CD14-positive monocyte (primary cell): ENCODE measurements at regions not wholly inside any gene's neighbourhood (a gene's known extent, or its start where the extent isn't known, plus 50 kb on each side); places are given as distances from the start of the nearest gene placed in this dataset.

ENCODE experiments used
- DNase-seq, 3 donors: peaks; one replicate each; pipeline ENCODE4 v3.0.0-alpha.2; 2011 to 2022
- H2AFZ ChIP-seq: 2 replicates; pipeline ENCODE4 v1.6.0; 2012; ENCODE audit warnings: mild to moderate bottlenecking, low read depth, low read length, inconsistent platforms; ENCODE audit not compliant: insufficient read depth, poor library complexity, severe bottlenecking
- H3K27ac ChIP-seq, 2 donors: 1 replicate in 1 of 2; 2 replicates in 1 of 2; pipeline ENCODE4 v1.5.1; 2012 to 2013; ENCODE audit warnings: low read length in 2 of 2, control low read depth in 1 of 2, inconsistent platforms in 1 of 2, low read depth in 1 of 2, mild to moderate bottlenecking in 1 of 2
- H3K27me3 ChIP-seq, 2 donors: one replicate each; pipeline versions ENCODE4 v1.6.0 to v1.6.1; 2011 to 2013; ENCODE audit warnings: low read length in 2 of 2; ENCODE audit not compliant: control insufficient read depth in 2 of 2, insufficient read depth in 2 of 2
- H3K36me3 ChIP-seq, 2 donors: replicated peaks in 1 of 2; 1 replicate in 1 of 2; 2 replicates in 1 of 2; pipeline versions ENCODE4 v1.5.1 to v1.6.1; 2012 to 2013; ENCODE audit warnings: low read length in 2 of 2, control low read depth in 1 of 2, inconsistent platforms in 1 of 2, mild to moderate bottlenecking in 1 of 2; ENCODE audit not compliant: insufficient read depth in 2 of 2, control insufficient read depth in 1 of 2
- H3K4me1 ChIP-seq, 2 donors: 1 replicate in 1 of 2; 2 replicates in 1 of 2; pipeline versions ENCODE4 v1.5.1 to v1.6.1; 2012 to 2013; ENCODE audit warnings: low read length in 2 of 2, control low read depth in 1 of 2, inconsistent platforms in 1 of 2, mild to moderate bottlenecking in 1 of 2, moderate library complexity in 1 of 2; ENCODE audit not compliant: insufficient read depth in 2 of 2, control insufficient read depth in 1 of 2
- H3K4me2 ChIP-seq: replicated peaks from 2 replicates; pipeline ENCODE3; 2012; ENCODE audit warnings: low read length, moderate library complexity, mild to moderate bottlenecking; ENCODE audit not compliant: poor library complexity, severe bottlenecking; ENCODE audit errors: extremely low read depth
- H3K4me3 ChIP-seq, 3 experiments: fragments of 200-600 bp in 1 of 3; sonication (generic) in 1 of 3; replicated peaks in 1 of 3; 1 replicate in 2 of 3; 2 replicates in 1 of 3; pipeline ENCODE4 v1.5.1; 2011 to 2013; ENCODE audit warnings: low read length in 3 of 3, mild to moderate bottlenecking in 3 of 3, control low read depth in 2 of 3, low read depth in 2 of 3, inconsistent platforms in 1 of 3, moderate library complexity in 1 of 3
- H3K79me2 ChIP-seq: 2 replicates; pipeline ENCODE4 v1.6.0; 2012; ENCODE audit warnings: mild to moderate bottlenecking, control low read depth, inconsistent platforms, low read length, moderate library complexity; ENCODE audit not compliant: insufficient read depth
- H3K9ac ChIP-seq: 2 replicates; pipeline ENCODE4 v1.6.0; 2017; ENCODE audit warnings: low read length, mild to moderate bottlenecking; ENCODE audit not compliant: insufficient read depth, poor library complexity, severe bottlenecking
- H3K9me3 ChIP-seq, 2 donors: replicated peaks in 1 of 2; 1 replicate in 1 of 2; 2 replicates in 1 of 2; pipeline versions ENCODE4 v1.5.1 to v1.6.1; 2012 to 2013; ENCODE audit warnings: low read length in 2 of 2, control low read depth in 1 of 2; ENCODE audit not compliant: control insufficient read depth in 1 of 2, insufficient read depth in 1 of 2
- H4K20me1 ChIP-seq: 2 replicates; pipeline ENCODE4 v1.6.0; 2012; ENCODE audit warnings: mild to moderate bottlenecking, low read length, control low read depth, moderate library complexity; ENCODE audit not compliant: insufficient read depth
- H3K27ac Mint-ChIP-seq, 7 donors: one replicate each; pipeline ENCODE4 v1.8.0; 2020; ENCODE audit warnings: mild to moderate bottlenecking in 7 of 7, mixed read lengths in 7 of 7, moderate library complexity in 6 of 7, inconsistent platforms in 2 of 7
- H3K27me3 Mint-ChIP-seq, 3 donors: one replicate each; pipeline ENCODE4 v1.8.0; 2021 to 2022; ENCODE audit warnings: low read depth in 3 of 3, mild to moderate bottlenecking in 3 of 3, mixed read lengths in 3 of 3, moderate library complexity in 3 of 3, inconsistent platforms in 1 of 3
- H3K36me3 Mint-ChIP-seq, 2 donors: one replicate each; pipeline ENCODE4 v1.8.0; 2020; ENCODE audit warnings: mixed read lengths in 2 of 2, inconsistent platforms in 1 of 2, mild to moderate bottlenecking in 1 of 2
- H3K4me1 Mint-ChIP-seq: one replicate; pipeline ENCODE4 v1.8.0; 2020; ENCODE audit warnings: mild to moderate bottlenecking, mixed read lengths
- H3K4me3 Mint-ChIP-seq, 2 donors: one replicate each; pipeline ENCODE4 v1.8.0; 2020; ENCODE audit warnings: mild to moderate bottlenecking in 2 of 2, mixed read lengths in 2 of 2, moderate library complexity in 1 of 2
- H3K9me3 Mint-ChIP-seq, 7 donors: one replicate each; pipeline ENCODE4 v1.8.0; 2020 to 2022; ENCODE audit warnings: mixed read lengths in 7 of 7, mild to moderate bottlenecking in 6 of 7, moderate library complexity in 6 of 7, inconsistent platforms in 2 of 7
- WGBS: methylation state at CpG from one replicate; pipeline ENCODE4 v1.1.5; 2013; ENCODE audit warnings: missing lambda C conversion rate; ENCODE audit not compliant: insufficient coverage; 5-methylcytosine and 5-hydroxymethylcytosine counted together
- intact Hi-C, 2 donors: fragments of 100-400 bp; cut with micrococcal nuclease; formaldehyde crosslinking; loops; one replicate each; pipeline versions ENCODE4 v1.15.0 to v1.15.1; 2023
- TF ChIP-seq, protein P1 (sequence below): fragments of 200-600 bp; IDR thresholded peaks from one replicate; pipeline ENCODE4 v1.8.0; 2022; ENCODE audit warnings: antibody characterized with exemption, mild to moderate bottlenecking

GRCh38 chr7:155921086-155921803, 109.0 kb upstream of the SHH start:
- peaks cover 0 to 13% (median 5%) of the 10 kb centered on the region in 3 donors for H3K27me3 Mint-ChIP-seq
- H3K4me3 Mint-ChIP-seq = no peak overlapping the region
- H2AFZ ChIP-seq = no peak overlapping the region

DNA sequence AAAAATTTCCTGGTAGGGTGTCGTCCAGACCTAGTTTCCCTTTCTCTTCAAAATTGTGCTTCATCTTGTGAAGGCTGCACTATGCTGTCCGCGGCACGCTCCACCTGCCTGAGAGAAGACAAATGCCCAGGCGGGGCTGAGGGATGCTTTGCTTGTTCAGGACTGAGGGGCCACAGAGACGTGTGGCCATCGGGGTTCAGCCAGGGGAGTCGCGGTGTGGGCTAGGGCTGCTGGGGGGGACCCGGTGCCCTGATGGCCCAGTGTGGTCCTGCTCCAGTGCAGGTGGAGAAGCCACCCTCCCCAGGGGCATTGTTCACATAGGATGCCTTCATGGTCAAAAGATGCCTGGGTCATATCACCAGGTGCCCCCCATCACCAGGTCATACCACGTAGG, 107.8 kb upstream of the SHH start:
- Histone ChIP-seq H3K4me3 (no peak overlapping the region), H3K4me1 (no peaks in the 10 kb centered on the region), H3K9ac (no peak overlapping the region), H4K20me1 (no peaks in the 10 kb centered on the region), H3K27ac (no peak overlapping the region), H2AFZ (no peak overlapping the region), H3K9me3 (no peaks in the 10 kb centered on the region), H3K4me2 (no peak overlapping the region), H3K36me3 (no peaks in the 10 kb centered on the region), H3K27me3 (no peaks in the 10 kb centered on the region), H3K79me2 (no peaks in the 10 kb centered on the region)
- peaks cover 0 to 4% (median 0%) of the 10 kb centered on the region in 7 donors for H3K9me3 Mint-ChIP-seq
- H3K27ac Mint-ChIP-seq = no peak overlapping the region
- H3K27me3 Mint-ChIP-seq = peaks cover 0 to 15% (median 5%) of the 10 kb centered on the region in 3 donors
- TF ChIP-seq, protein P1, sequence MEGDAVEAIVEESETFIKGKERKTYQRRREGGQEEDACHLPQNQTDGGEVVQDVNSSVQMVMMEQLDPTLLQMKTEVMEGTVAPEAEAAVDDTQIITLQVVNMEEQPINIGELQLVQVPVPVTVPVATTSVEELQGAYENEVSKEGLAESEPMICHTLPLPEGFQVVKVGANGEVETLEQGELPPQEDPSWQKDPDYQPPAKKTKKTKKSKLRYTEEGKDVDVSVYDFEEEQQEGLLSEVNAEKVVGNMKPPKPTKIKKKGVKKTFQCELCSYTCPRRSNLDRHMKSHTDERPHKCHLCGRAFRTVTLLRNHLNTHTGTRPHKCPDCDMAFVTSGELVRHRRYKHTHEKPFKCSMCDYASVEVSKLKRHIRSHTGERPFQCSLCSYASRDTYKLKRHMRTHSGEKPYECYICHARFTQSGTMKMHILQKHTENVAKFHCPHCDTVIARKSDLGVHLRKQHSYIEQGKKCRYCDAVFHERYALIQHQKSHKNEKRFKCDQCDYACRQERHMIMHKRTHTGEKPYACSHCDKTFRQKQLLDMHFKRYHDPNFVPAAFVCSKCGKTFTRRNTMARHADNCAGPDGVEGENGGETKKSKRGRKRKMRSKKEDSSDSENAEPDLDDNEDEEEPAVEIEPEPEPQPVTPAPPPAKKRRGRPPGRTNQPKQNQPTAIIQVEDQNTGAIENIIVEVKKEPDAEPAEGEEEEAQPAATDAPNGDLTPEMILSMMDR = no peak
- H3K4me1 Mint-ChIP-seq = no peaks in the 10 kb centered on the region
- DNase-seq = no peak
- 97% methylated on average over 10 of the region's 11 CpGs for WGBS
- no peaks in the 10 kb centered on the region for H3K36me3 Mint-ChIP-seq
- no peak overlapping the region for H3K4me3 Mint-ChIP-seq
- intact Hi-C loops = no loop called here

More at GRCh38 chr7:155921086-155921803, 109.0 kb upstream of the SHH start:
- Histone ChIP-seq H3K27me3 (no peaks in the 10 kb centered on the region), H3K4me1 (no peaks in the 10 kb centered on the region), H3K9me3 (no peaks in the 10 kb centered on the region), H4K20me1 (no peaks in the 10 kb centered on the region), H3K9ac (no peak overlapping the region), H3K79me2 (no peaks in the 10 kb centered on the region), H3K4me2 (no peak overlapping the region), H3K27ac (no peak overlapping the region), H3K36me3 (no peaks in the 10 kb centered on the region), H3K4me3 (no peak overlapping the region)
- Mint-ChIP-seq H3K4me1 (no peaks in the 10 kb centered on the region), H3K9me3 (peaks cover 0 to 3% (median 1%) of the 10 kb centered on the region in 7 donors), H3K27ac (no peak overlapping the region), H3K36me3 (no peaks in the 10 kb centered on the region)
- TF ChIP-seq, protein P1 = no peak
- intact Hi-C loops = no loop called here
- no peak for DNase-seq
- WGBS = 94% methylated on average over 6 of the region's 12 CpGs
